ENCODE measurements at regions not wholly inside any gene's neighbourhood (a gene's known extent, or its start where the extent isn't known, plus 50 kb on each side); places are given as distances from the start of the nearest gene placed in this dataset.

- TF ChIP-seq CTCF (IDR thresholded peaks at IDR 0.05) (no peak), EZH2phosphoT487 (IDR thresholded peaks at IDR 0.05) (no peak), EZH2 (IDR thresholded peaks at IDR 0.05) (no peak)
Observed at GRCh38 chr6:121756666-121757065, 321.2 kb downstream of the GJA1 start.

All from neural progenitor cell (in vitro differentiated cells).